Tibial nerve (tissue), 4 donors: ENCODE measurements at regions not wholly inside any gene's neighbourhood (a gene's known extent, or its start where the extent isn't known, plus 50 kb on each side); places are given as distances from the start of the nearest gene placed in this dataset.

Experiments
- CTCF ChIP-seq, 5 experiments: fragments of 200-600 bp in 3 of 5; fragments of 450-650 bp in 2 of 5; sonication (generic) in 3 of 5; IDR thresholded peaks; one replicate each; pipeline ENCODE4 v1.5.1; 2016 to 2019; ENCODE audit warnings: antibody characterized with exemption in 5 of 5, mild to moderate bottlenecking in 3 of 5, moderate library complexity in 2 of 5
- EP300 ChIP-seq, 2 donors: sonication (generic); formaldehyde crosslinking; IDR thresholded peaks; one replicate each; pipeline ENCODE4 v1.6.1; 2017; ENCODE audit warnings: antibody characterized with exemption in 2 of 2, mild to moderate bottlenecking in 1 of 2
- POLR2A ChIP-seq, 2 donors: fragments of 450-650 bp; IDR thresholded peaks; one replicate each; pipeline ENCODE4 v1.6.1; 2017; ENCODE audit warnings: antibody characterized with exemption in 2 of 2, mild to moderate bottlenecking in 2 of 2, moderate library complexity in 2 of 2

DNA sequence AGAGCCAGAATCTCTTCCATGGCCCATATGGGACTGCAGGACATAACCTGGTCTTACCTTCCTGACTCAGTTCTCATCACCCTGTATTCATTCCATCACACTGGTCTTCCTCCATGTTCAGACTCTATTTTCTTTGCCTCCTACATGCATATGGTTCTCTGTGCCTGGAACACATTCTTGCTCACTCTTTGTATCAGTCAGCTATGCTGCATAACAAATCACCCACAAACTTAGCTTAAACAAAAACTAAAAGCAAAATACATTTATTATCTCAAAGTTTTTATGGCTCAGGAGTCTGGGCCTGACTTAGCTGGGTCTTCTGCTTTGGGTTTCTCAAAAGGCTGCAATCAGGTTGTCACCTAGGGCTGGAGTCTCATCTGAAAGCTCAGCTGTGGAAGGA, 712.6 kb upstream of the TBX3 start:
- TF ChIP-seq CTCF (IDR thresholded peaks at IDR 0.05), result no peak
- no peak for TF ChIP-seq POLR2A (IDR thresholded peaks at IDR 0.05)
- no peak for TF ChIP-seq EP300 (IDR thresholded peaks at IDR 0.05)
